GM18505 (cell line): ENCODE measurements at regions not wholly inside any gene's neighbourhood (a gene's known extent, or its start where the extent isn't known, plus 50 kb on each side); places are given as distances from the start of the nearest gene placed in this dataset.

Source experiments
- ATAC-seq: cut with Tn5 transposase; IDR thresholded peaks from one replicate; pipeline ENCODE4 v1.9.1; 2021; ENCODE audit not compliant: unreplicated experiment
- POLR2A ChIP-seq: IDR thresholded peaks from 4 replicates; pipeline ENCODE4 v1.6.1; 2011; ENCODE audit warnings: borderline replicate concordance; ENCODE audit not compliant: insufficient read depth, insufficient read length; ENCODE audit errors: extremely low read depth

GRCh38 chr6:20024316-20024673, 187.1 kb downstream of the ID4 start:
- TF ChIP-seq POLR2A = no peak

DNA sequence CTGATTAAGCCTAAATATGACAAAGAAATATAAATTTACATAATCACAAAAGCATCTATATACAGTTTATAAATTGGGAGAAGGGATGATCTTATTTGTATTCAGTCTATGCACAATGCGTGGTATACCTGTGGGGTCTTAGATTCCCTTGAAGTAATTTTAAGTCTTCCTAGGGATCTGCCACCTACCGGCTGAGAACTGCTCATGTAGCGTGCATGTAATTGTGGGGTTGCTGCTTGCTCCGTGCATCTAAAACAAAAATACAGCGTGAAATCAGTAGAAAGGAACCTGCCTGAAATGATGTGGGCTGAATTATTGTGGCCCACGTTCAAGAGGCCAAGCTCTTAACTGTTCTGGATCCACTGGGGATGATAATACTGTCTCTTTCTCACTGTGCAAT, 187.3 kb downstream of the MBOAT1 start:
- TF ChIP-seq POLR2A = no peak
- no peak for ATAC-seq

More at GRCh38 chr6:20024316-20024673, 187.1 kb downstream of the ID4 start:
- peak; percentile 9 for ATAC-seq

DNA sequence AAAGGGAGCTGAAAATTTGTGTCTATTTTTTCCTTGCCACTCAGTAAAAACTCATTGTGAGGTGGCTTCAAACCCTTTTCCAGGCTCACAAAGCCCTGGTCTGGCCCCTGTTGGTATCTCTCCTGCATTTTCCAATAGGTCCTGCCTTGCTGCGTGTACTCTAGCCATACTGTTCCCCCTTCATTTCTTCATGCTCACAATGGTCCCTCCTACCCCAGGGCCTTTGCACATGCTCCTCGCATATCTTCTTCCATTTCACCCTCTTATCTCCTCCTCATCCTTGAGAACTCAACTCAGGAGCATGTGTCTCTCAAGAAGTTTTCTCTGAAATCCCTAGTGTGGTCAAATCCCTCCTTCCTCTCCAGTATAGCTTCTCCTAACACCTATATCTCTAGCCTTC, 186.6 kb downstream of the MBOAT1 start:
- no peak for ATAC-seq
- TF ChIP-seq POLR2A = no peak

- ATAC-seq = no peak
- no peak for TF ChIP-seq POLR2A
Observed at GRCh38 chr6:20028143-20028542, 184.1 kb downstream of the MBOAT1 start.

DNA sequence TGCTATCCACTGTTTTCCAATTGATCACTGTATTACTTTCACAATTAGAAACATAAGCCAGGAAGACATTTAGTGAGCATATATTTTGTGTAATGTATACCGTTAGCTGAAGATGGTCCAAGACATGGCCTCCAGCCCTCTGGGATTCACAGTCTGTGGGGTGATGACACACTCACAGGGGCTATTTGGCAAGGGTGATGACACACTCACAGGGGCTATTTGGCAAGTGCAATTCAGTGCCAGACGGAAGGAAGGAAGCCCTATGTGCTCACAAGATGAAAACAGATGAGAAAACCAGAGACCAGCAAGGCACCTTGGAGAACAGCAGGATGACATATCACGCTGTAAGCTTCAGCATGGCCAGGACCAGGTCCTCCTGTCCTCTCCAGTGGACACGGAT, 183.7 kb downstream of the MBOAT1 start:
- no peak for TF ChIP-seq POLR2A
- ATAC-seq = no peak

GRCh38 chr6:20029979-20030378, 182.3 kb downstream of the MBOAT1 start:
- no peak for TF ChIP-seq POLR2A
- no peak for ATAC-seq

- TF ChIP-seq POLR2A = no peak
- ATAC-seq = no peak
Observed at GRCh38 chr6:20031342-20031741, 180.9 kb downstream of the MBOAT1 start.

GRCh38 chr6:20033697-20034407, 178.4 kb downstream of the MBOAT1 start:
- no peak for ATAC-seq
- no peak for TF ChIP-seq POLR2A

DNA sequence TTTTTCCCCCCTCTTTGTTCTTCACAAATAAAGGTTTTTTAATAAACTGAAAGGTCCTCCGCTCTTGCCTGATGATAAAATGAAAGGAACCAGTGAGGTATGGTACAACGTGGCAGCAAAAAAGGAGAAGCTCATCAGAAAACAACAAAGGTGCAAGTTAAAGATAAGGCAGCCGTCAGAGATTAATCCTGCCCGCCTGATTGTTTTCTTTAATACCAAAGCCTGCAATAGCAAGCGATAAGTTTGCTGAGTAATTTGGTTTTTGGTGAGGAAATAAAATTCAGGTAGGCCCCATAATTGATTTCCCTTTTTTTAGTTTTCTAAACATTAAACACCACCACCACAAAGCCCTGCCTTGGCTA, 177.9 kb downstream of the MBOAT1 start:
- no peak for ATAC-seq
- no peak for TF ChIP-seq POLR2A

GRCh38 chr6:20036141-20036677, 176.1 kb downstream of the MBOAT1 start:
- no peak for ATAC-seq
- TF ChIP-seq POLR2A = no peak

- ATAC-seq = no peak
- TF ChIP-seq POLR2A = no peak
Observed at GRCh38 chr6:20038410-20039204, 173.7 kb downstream of the MBOAT1 start.

GRCh38 chr6:20044883-20045282, 167.4 kb downstream of the MBOAT1 start:
- no peak for TF ChIP-seq POLR2A
- no peak for ATAC-seq
